ENCODE measurements at regions not wholly inside any gene's neighbourhood (a gene's known extent, or its start where the extent isn't known, plus 50 kb on each side); places are given as distances from the start of the nearest gene placed in this dataset.

DNA sequence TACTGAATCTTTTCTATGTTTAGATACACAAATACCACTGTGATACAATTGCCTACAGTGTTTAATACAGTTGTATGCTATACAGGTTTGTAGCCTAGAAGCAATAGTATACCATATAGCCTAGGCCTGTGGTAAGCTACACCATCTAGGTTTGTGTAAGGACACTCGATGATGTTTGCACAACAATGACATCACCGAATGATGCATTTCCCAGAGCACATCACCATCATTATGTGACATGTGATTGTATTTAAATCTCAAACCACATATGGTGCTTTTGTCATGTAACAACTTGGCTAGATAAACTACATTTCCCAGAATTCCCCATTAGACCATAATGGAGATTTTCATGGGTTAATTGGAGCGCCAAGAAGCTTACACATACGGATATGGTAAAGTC is 128.4 kb upstream of the CPNE8 start (continued):
- TF ChIP-seq AFF1 (IDR thresholded peaks at IDR 0.05; ENCODE audit: low read depth in 1 of 2, partially characterized antibody in 2 of 2): no peak
- no peak for TF ChIP-seq POLR2AphosphoS5 (IDR thresholded peaks at IDR 0.05; ENCODE audit: control insufficient read depth, insufficient read depth, low read depth, low read length)
- TF ChIP-seq FOSL1 (tag; conservative IDR thresholded peaks at IDR 0.05): no peak
- no peak for TF ChIP-seq HNRNPUL1 (IDR thresholded peaks at IDR 0.05; ENCODE audit: low read length)
- no peak for TF ChIP-seq ZNF75A (CRISPR knock-in tag; IDR thresholded peaks at IDR 0.05)
- no peak for TF ChIP-seq FOXJ2 (tag; IDR thresholded peaks at IDR 0.05)

DNA sequence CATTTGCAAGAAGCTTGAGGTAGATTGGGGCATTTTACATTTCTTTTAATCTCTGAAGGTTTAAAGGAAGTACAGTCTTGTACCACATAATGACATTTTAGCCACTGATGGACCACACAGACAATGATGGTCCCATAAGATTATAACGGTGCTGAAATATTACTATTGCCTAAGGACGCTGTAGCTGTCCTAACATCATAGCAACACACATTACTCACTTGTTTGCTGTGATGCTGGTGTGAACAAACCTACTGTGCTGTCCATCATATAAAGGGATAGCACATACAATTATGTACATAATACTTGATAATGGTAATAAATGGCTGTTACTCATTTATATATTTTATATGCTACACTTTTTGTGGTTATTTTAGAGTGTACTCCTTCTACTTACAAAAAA is 127.1 kb upstream of the CPNE8 start:
- CTCF ChIA-PET (ENCODE audit: low intra/inter-chr PET ratio): no interaction called here
- no peaks in the 10 kb centered on the region for H3K9me1 ChIP-seq (ENCODE audit: control insufficient read depth, insufficient read depth, low read length)
- DNase-seq (ENCODE audit: extremely low read depth in 1 of 4, low spot score in 3 of 4): no peak
- H4K20me1 ChIP-seq (replicated peaks; ENCODE audit: control insufficient read depth, insufficient read depth, low read length): no peaks in the 10 kb centered on the region
- H3K27me3 ChIP-seq (ENCODE audit: control insufficient read depth in 2 of 2, insufficient read depth in 2 of 2, low read length in 2 of 2): no peaks in the 10 kb centered on the region
- no peaks in the 10 kb centered on the region for H3K9me3 ChIP-seq (replicated peaks; ENCODE audit: control insufficient read depth, insufficient read depth, low read depth, low read length)
- H2AFZ ChIP-seq (ENCODE audit: low read depth, low read length): no peak overlapping the region
- intact Hi-C loops (cut with micrococcal nuclease) (no loop called here), in situ Hi-C loops (cut with MboI) (no loop called here)
- H3K4me1 ChIP-seq (replicated peaks in 1 of 2; ENCODE audit: control insufficient read depth in 2 of 2, insufficient read depth in 2 of 2, low read length in 2 of 2): no peaks in the 10 kb centered on the region
- H3K4me3 ChIP-seq: no peak overlapping the region
- no TSS peak for BruUV-seq (replicated peaks)
- H3K79me2 ChIP-seq (ENCODE audit: control insufficient read depth, insufficient read depth, low read length): no peaks in the 10 kb centered on the region
- H3K4me2 ChIP-seq (ENCODE audit: insufficient read depth, low read length): no peak overlapping the region
- no peak overlapping the region for H3K9ac ChIP-seq (ENCODE audit: insufficient read depth in 1 of 2, low read depth in 2 of 2, low read length in 2 of 2)
- ATAC-seq: no peak
- WGBS (ENCODE audit: insufficient coverage, low coverage, missing lambda C conversion rate): 0% methylated on average over 2 of the region's 2 CpGs
- H3K27ac ChIP-seq (ENCODE audit: extremely low read depth, low read depth, low read length): no peak overlapping the region
- POLR2A ChIA-PET: no interaction called here
- FAIRE-seq: no peak
- no peaks in the 10 kb centered on the region for H3K36me3 ChIP-seq (ENCODE audit: control insufficient read depth, insufficient read depth, low read length)
- TF ChIP-seq ZBTB17 (CRISPR knock-in tag; IDR thresholded peaks at IDR 0.05): no peak
- TF ChIP-seq, protein P1, sequence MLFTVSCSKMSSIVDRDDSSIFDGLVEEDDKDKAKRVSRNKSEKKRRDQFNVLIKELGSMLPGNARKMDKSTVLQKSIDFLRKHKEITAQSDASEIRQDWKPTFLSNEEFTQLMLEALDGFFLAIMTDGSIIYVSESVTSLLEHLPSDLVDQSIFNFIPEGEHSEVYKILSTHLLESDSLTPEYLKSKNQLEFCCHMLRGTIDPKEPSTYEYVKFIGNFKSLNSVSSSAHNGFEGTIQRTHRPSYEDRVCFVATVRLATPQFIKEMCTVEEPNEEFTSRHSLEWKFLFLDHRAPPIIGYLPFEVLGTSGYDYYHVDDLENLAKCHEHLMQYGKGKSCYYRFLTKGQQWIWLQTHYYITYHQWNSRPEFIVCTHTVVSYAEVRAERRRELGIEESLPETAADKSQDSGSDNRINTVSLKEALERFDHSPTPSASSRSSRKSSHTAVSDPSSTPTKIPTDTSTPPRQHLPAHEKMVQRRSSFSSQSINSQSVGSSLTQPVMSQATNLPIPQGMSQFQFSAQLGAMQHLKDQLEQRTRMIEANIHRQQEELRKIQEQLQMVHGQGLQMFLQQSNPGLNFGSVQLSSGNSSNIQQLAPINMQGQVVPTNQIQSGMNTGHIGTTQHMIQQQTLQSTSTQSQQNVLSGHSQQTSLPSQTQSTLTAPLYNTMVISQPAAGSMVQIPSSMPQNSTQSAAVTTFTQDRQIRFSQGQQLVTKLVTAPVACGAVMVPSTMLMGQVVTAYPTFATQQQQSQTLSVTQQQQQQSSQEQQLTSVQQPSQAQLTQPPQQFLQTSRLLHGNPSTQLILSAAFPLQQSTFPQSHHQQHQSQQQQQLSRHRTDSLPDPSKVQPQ (CRISPR knock-in tag; IDR thresholded peaks at IDR 0.05; ENCODE audit: borderline replicate concordance): no peak
- TF ChIP-seq, protein P2, sequence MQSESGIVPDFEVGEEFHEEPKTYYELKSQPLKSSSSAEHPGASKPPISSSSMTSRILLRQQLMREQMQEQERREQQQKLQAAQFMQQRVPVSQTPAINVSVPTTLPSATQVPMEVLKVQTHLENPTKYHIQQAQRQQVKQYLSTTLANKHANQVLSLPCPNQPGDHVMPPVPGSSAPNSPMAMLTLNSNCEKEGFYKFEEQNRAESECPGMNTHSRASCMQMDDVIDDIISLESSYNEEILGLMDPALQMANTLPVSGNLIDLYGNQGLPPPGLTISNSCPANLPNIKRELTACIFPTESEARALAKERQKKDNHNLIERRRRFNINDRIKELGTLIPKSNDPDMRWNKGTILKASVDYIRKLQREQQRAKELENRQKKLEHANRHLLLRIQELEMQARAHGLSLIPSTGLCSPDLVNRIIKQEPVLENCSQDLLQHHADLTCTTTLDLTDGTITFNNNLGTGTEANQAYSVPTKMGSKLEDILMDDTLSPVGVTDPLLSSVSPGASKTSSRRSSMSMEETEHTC (IDR thresholded peaks at IDR 0.05): no peak
- no peak for TF ChIP-seq ZNF239 (CRISPR knock-in tag; IDR thresholded peaks at IDR 0.05)
- no peak for TF ChIP-seq CHD4 (IDR thresholded peaks at IDR 0.05; ENCODE audit: insufficient read depth, insufficient replicate concordance, low read depth, low read length, poor library complexity, severe bottlenecking)
- TF ChIP-seq RBM14 (IDR thresholded peaks at IDR 0.05; ENCODE audit: borderline replicate concordance, insufficient read depth, low read depth, low read length): no peak
- TF ChIP-seq MXD1 (CRISPR knock-in tag; IDR thresholded peaks at IDR 0.05; ENCODE audit: borderline replicate concordance, poor library complexity, severe bottlenecking): no peak

All from K562 (cell line).